ENCODE measurements at regions not wholly inside any gene's neighbourhood (a gene's known extent, or its start where the extent isn't known, plus 50 kb on each side); places are given as distances from the start of the nearest gene placed in this dataset.

DNA sequence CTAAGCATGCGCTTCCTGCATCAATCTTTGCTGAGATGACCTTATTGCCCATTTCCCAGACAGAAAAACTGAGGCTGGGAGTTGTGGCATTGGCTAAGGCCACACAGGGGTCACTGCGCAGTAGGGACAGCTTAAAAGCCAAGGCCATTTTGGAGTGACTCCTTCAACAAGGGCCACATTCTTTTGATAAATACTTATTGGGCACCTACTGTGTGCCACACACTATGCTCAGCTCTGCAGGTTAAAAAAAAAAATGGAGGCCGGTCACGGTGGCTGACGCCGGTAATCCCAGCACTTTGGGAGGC is 108.6 kb downstream of the CEBPB start:
- TF ChIP-seq, protein P1, sequence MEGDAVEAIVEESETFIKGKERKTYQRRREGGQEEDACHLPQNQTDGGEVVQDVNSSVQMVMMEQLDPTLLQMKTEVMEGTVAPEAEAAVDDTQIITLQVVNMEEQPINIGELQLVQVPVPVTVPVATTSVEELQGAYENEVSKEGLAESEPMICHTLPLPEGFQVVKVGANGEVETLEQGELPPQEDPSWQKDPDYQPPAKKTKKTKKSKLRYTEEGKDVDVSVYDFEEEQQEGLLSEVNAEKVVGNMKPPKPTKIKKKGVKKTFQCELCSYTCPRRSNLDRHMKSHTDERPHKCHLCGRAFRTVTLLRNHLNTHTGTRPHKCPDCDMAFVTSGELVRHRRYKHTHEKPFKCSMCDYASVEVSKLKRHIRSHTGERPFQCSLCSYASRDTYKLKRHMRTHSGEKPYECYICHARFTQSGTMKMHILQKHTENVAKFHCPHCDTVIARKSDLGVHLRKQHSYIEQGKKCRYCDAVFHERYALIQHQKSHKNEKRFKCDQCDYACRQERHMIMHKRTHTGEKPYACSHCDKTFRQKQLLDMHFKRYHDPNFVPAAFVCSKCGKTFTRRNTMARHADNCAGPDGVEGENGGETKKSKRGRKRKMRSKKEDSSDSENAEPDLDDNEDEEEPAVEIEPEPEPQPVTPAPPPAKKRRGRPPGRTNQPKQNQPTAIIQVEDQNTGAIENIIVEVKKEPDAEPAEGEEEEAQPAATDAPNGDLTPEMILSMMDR (IDR thresholded peaks at IDR 0.05) = no peak
- TF ChIP-seq POLR2AphosphoS5 (IDR thresholded peaks at IDR 0.05) (no peak), POLR2A (IDR thresholded peaks at IDR 0.05) (no peak)
